ENCODE measurements at regions not wholly inside any gene's neighbourhood (a gene's known extent, or its start where the extent isn't known, plus 50 kb on each side); places are given as distances from the start of the nearest gene placed in this dataset.
"Not testable (repeated sequence)": the region's sequence is repeated elsewhere in the genome, so short reads cannot be mapped to it uniquely, and the experiment has no call there.

- H3K4me3 ChIP-seq (ENCODE audit: low read depth, low read length): no peak overlapping the region
Measured at GRCh38 chr6:77089776-77090175, 373.5 kb downstream of the HTR1B start.

DNA sequence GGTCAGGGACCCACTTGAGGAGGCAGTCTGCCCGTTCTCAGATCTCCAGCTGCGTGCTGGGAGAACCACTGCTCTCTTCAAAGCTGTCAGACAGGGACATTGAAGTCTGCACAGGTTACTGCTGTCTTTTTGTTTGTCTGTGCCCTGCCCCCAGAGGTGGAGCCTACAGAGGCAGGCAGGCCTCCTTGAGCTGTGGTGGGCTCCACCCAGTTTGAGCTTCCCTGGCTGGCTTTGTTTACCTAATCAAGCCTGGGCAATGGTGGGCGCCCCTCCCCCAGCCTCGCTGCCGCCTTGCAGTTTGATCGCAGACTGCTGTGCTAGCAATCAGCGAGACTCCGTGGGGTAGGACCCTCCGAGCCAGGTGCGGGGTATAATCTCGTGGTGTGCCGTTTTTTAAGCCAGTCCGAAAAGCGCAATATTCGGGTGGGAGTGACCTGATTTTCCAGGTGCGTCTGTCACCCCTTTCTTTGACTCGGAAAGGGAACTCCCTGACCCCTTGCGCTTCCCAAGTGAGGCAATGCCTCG is 375.4 kb downstream of the HTR1B start:
- not testable (repeated sequence) for H3K4me3 ChIP-seq (ENCODE audit: low read depth, low read length)

DNA sequence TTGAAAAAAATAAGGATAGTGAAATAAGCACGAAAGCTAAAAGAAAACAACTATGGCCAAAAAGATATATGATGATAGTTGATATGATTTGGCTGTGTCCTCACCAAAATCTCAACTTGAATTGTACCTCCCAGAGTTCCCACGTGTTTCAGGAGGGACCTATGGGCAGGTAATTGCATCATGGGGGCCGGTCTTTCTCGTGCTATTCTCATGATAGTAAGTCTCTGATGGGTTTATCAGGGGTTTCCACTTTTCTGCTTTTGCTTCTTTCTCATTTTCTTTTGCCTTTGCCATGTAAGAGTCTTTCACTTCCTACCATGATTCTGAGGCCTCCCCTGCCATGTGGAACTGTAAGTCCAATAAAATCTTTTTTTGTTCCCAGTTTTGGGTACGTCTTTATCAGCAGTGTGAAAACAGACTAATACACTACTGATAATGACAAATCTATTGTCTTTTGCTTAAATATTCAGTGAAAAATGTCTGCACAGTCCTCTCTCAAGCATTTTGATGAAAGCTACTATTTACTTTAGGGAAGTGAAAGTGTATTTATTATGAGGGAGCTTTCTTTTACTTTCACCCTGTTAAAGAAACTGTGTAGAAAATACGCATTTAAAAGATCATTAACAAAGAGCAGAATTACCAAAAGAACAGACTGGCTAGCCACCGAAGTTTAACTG is 389.1 kb downstream of the HTR1B start:
- H3K4me3 ChIP-seq (ENCODE audit: low read depth, low read length): no peak overlapping the region

GRCh38 chr6:77073410-77073760 is 389.9 kb downstream of the HTR1B start:
- H3K4me3 ChIP-seq (ENCODE audit: low read depth, low read length): no peak overlapping the region

DNA sequence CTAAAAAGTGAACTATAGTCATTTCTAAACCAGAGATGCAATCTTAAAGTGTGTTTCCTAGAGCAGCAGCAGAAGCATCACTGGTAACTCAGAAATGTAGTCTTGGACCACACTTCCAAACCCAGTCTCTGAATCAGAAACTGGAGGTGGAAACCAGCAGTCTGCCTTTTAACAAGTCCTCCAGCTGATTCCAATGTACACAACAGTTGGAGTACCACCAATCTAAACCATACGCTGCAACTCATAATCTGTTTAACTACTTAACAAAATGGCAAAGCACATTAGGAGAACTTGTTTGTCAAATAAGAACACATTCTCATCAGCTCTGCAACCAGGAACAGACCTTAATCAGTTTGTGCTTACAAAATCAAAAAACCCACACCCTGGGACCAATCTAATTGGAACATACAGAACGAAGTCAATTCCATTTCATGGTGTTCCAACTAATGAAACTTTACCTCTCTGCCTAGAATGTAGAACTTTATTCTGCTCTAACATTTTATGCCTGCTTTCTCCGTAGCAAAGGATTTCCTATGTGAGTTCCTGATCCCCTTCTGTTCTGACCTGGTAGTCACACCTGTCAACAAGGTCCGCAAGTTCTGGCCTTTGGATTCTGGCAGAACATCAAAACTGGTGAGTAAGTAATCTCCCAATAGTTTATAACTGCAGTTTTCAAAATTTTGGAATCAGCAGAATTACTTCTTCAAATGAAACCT is 390.4 kb downstream of the HTR1B start:
- H3K4me3 ChIP-seq (ENCODE audit: low read depth, low read length): no peak overlapping the region

DNA sequence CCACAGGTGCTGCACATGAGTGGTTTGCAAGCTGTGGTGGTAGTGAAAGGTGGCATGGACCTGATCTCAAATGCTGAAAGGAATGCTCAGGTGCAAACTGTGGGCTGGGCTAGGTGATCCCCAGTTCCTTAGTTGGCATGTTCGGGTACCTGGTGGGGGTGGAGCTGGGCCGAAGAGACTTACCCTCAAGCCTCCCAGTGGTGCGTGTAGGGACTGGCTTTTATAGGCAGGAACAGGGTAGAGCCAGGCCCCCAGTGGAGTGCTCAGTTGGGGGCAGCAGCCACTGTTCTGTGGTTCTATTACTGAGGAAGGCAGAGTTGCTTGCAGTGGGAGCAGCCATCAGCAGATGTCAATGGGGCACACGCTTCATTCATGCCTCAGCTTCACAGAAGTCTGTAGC is 399.8 kb downstream of the HTR1B start:
- H3K4me3 ChIP-seq (ENCODE audit: low read depth, low read length): no peak overlapping the region

DNA sequence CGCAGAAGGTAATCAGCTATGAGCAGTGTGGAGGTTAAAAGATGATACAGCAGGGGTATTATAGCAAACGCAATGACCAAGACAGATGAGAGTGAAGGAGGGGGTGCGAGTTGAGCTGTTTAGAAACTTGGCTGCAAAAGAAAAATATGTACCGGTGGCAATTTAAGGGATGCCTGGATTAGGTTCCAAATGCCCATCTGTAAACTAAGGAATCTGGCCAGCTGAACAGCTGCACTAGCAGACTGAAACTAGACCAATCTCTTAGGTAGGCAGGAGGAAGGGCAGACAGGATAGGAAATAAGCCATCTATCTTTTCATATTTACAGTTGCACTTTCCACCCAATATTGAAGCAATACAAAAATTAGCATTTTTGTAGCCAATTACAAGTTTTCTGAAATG is 407.6 kb downstream of the HTR1B start:
- H3K4me3 ChIP-seq (ENCODE audit: low read depth, low read length): no peak overlapping the region

GRCh38 chr6:77040568-77041195 is 422.6 kb downstream of the HTR1B start:
- H3K4me3 ChIP-seq (ENCODE audit: low read depth, low read length): no peak overlapping the region

DNA sequence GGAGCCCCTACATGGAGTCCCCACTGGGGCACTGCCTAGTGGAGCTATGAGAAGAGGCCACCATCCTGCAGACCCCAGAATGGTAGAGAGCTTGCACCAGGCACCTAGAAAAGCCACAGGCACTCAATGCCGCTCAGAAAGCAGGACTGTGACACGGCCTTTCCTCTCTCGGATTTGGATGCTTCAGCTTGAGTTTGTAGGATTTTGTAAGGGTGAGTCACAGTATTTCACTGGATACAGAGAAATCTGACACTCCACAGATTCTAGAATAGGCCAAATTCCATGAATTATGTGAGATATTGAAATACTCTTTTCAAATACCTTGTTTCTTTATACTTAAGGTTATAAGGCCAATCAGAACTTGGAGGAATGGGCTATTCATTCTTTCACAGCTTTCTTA is 424.5 kb downstream of the HTR1B start:
- no peak overlapping the region for H3K4me3 ChIP-seq (ENCODE audit: low read depth, low read length)

- no peak overlapping the region for H3K4me3 ChIP-seq (ENCODE audit: low read depth, low read length)
Measured at GRCh38 chr6:77037439-77037838, 425.9 kb downstream of the HTR1B start.

- H3K4me3 ChIP-seq (ENCODE audit: low read depth, low read length): no peak overlapping the region
Measured at GRCh38 chr6:77036400-77036799, 426.9 kb downstream of the HTR1B start.

- H3K4me3 ChIP-seq (ENCODE audit: low read depth, low read length): no peak overlapping the region
Measured at GRCh38 chr6:77034161-77034560, 429.1 kb downstream of the HTR1B start.

DNA sequence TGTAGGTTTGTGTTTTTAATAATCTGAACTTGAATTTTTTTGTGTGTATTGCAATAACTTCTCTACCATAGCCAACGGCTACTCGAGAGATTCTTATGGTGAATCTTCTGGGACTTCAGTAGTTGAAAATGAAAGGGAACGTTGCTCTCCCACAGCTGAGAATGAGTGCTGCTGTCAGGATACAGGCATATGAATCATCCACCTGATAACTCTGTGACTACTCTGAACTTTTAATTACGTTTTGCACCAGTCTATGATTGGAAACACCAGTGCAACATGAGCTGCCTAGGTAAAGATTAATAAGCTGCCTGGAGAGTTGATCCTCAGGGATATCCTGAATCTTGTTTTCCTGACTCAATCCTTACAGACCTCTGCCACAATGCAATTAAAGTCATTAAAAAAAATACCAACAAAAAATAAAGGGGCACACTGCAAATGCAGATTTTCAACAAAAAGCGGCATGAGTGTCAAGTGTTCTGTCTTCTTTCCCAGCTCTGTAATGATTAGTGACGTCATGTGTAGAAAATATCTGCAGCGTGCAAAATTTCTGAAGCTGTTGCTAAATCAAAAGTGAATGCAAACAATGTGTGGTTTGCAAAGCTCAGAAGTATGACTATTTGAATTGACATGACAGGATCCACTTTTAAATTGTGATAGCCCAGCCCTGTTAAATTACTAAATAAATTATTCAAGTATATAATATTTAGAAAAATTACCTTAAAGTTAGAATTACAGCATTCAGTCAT is 432.2 kb downstream of the HTR1B start:
- H3K4me3 ChIP-seq (ENCODE audit: low read depth, low read length): no peak overlapping the region

- no peak overlapping the region for H3K4me3 ChIP-seq (ENCODE audit: low read depth, low read length)
Measured at GRCh38 chr6:77026341-77026740, 436.9 kb downstream of the HTR1B start.

DNA sequence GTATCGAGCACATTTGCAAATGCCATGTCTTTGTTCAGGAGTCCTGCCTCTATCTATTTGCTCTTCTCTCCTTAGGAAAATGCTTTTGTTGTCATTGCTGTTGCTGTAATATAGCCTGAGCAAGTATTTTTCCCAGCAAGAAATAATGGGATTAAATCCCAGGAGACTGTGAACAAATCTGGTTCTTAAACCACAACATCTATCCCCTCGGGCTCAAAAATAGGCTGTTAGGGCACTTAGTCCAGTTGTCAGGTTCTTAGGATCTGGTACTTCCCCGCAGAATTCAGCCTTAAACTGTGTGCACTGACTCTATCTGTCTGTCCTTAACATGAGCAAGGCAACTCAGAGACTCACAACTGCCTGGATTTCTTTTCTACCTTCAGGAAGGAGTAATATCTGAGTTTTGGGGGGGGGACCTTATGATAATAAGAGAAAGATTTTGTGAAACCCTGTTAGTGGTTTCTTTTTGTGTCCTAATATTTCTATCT is 437.5 kb downstream of the HTR1B start:
- no peak overlapping the region for H3K4me3 ChIP-seq (ENCODE audit: low read depth, low read length)

DNA sequence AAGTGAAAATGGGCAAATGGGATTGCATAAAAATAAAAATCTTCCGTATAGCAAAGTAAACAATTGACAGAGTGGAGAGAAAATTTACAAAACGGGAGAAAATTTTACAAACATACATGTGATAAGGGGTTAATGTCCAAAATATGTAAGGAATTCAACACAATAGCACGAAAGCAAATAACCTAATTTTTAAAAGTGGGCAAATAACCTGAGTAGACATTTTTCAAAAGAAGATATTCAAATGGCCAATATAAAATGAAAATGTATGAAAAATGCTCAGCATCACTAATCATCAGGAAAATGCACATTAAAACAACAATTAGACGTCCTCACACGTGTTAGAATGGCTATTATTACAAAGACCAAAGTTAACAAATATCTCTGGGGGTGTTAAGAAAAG is 441.5 kb downstream of the HTR1B start:
- H3K4me3 ChIP-seq (ENCODE audit: low read depth, low read length): no peak overlapping the region

DNA sequence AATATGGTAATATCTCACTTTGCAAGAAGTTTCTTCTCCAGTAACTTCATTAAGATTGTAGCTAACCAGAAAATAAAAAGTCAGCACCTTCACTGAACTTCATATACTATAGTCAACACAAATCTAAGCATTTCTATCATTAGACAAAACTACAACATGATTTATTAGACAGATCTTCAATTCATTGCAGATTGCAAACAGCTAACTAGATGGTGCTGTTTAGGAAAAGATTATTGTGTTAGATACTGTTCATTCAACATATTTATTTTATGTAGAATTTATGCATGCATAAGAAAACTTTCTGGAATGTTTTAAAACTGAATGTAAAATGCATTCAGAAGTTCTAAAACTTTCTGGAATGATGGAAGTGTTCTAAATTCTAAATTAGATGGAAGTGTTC is 442.1 kb downstream of the HTR1B start:
- H3K4me3 ChIP-seq (ENCODE audit: low read depth, low read length): no peak overlapping the region

- no peak overlapping the region for H3K4me3 ChIP-seq (ENCODE audit: low read depth, low read length)
Measured at GRCh38 chr6:77019081-77019480, 444.2 kb downstream of the HTR1B start.

GRCh38 chr6:77017537-77017936 is 445.8 kb downstream of the HTR1B start:
- no peak overlapping the region for H3K4me3 ChIP-seq (ENCODE audit: low read depth, low read length)

DNA sequence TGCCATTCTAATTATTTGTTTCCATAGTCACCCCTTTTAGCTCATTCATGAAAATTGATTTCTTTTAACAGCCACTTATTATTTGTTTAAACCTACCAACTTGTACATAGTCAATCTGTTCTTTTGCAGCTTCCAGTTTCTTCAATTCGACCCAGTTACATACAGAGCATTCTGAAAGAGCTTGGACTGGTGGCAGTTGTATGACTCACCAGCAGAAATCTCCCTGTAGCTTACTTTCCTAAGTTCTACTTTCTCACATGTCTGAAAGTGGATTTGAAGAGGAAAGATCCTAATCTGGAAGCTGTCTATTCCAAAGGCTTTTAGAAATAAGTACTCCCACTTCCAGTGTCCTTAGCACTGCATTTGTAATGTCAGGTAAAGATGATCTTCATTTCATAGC is 447.9 kb downstream of the HTR1B start:
- no peak overlapping the region for H3K4me3 ChIP-seq (ENCODE audit: low read depth, low read length)

- no peak overlapping the region for H3K4me3 ChIP-seq (ENCODE audit: low read depth, low read length)
Measured at GRCh38 chr6:77011929-77012545, 451.3 kb downstream of the HTR1B start.

Measured in iPS-11a (cell line).